Fibroblast of skin of left biceps (primary cell): ENCODE measurements at regions not wholly inside any gene's neighbourhood (a gene's known extent, or its start where the extent isn't known, plus 50 kb on each side); places are given as distances from the start of the nearest gene placed in this dataset.

Experiments used
- DNase-seq, 2 experiments: peaks; one replicate each; pipeline ENCODE4 v3.0.0-alpha.2; 2013; ENCODE audit warnings: low read depth in 2 of 2

GRCh38 chr3:102112704-102113230 lies 263.5 kb downstream of the NFKBIZ start:
- no peak for DNase-seq

GRCh38 chr3:102113421-102114041 lies 264.2 kb downstream of the NFKBIZ start:
- DNase-seq: no peak

- DNase-seq: no peak
Measured at GRCh38 chr3:102114264-102114979, 265.1 kb downstream of the NFKBIZ start.

- no peak for DNase-seq
Measured at GRCh38 chr3:102122527-102122926, 273.2 kb downstream of the NFKBIZ start.

- DNase-seq: no peak
Measured at GRCh38 chr3:102123590-102124190, 274.4 kb downstream of the NFKBIZ start.

GRCh38 chr3:102124282-102124681 lies 275.0 kb downstream of the NFKBIZ start:
- no peak for DNase-seq

GRCh38 chr3:102124704-102125103 lies 275.4 kb downstream of the NFKBIZ start:
- no peak for DNase-seq

GRCh38 chr3:102125197-102125993 lies 276.1 kb downstream of the NFKBIZ start:
- no peak for DNase-seq

GRCh38 chr3:102125994-102126368 lies 276.7 kb downstream of the NFKBIZ start:
- no peak for DNase-seq

- no peak for DNase-seq
Measured at GRCh38 chr3:102129760-102130608, 280.7 kb downstream of the NFKBIZ start.

- DNase-seq: no peak
Measured at GRCh38 chr3:102132370-102132769, 283.1 kb downstream of the NFKBIZ start.

DNA sequence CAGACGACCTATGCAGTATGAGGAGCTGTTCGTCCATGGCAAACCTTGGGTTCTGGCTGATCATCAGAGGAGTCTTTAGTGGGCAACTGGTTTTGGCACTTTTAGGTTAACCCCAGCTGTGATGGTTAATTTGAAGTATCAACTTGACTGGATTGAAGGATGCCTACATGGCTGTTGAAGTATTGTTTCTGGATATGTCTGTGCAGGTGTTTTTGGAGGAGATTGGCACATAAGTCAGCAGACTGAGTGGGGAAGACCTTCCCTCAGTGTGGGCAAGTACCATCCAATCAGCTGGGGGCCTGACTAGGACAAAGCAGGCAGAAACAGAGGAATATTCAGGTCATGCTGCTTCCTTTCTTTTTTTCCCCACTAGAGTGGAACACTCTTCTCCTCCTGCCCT lies 284.1 kb downstream of the NFKBIZ start:
- no peak for DNase-seq

GRCh38 chr3:102135316-102135715 lies 286.0 kb downstream of the NFKBIZ start:
- no peak for DNase-seq

DNA sequence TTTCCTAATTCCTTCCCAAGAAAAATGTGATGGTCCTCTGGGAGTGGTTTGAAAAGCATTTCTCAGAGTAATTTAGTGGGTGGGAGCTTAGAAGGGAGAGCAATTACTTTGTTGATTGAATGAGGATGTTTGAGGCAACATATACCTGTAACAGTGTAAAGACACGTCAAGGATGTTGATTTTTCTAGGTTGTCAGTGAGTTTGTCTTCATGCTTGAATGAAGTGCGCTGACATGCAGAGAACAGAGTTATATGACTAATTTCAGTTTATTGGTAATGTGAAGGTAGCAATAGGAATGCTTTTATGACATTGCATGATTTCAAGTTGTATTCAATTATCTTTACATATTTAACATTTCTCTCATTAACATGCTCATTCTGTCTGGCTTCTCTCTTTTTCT lies 286.9 kb downstream of the NFKBIZ start:
- no peak for DNase-seq

- DNase-seq: no peak
Measured at GRCh38 chr3:102140116-102140515, 290.8 kb downstream of the NFKBIZ start.

DNA sequence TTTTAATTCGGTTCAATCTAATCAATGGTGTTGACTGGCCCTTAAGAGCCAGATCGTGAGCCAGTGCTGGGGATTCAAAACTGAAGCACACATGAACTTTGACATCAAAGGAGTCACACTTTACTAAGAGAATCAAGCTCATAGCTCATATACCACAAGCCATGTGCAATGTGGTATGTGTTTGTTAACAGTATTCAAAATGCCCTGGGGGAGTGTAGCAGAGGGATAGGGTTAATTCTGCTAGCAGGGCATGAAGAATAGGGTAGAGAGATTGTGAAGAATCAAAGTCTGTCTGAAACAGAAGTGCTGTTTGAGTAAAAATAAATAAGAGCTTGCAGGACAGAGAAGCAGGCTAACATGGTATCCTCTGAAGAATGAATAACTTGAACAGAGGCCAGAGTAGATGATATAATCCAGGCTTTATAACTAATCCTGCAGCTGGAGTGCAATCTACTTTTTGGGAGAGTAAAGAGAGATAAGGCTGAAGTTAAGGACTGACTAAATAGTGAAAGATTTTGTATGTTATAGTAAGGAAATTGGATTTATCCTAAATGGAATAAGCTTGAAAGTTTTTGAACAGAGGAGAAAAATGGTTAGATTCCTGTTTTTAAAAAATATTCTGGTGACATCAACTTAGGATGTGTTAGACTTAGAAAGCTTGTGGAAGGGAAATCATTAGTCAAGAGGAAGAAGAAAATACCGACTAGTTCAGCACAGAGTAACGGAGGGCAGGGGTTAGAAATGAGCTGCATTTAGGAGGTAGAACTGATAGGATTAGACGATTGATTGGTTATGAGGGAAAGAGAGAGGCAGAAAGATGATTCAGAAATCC lies 292.0 kb downstream of the NFKBIZ start:
- DNase-seq: no peak

DNA sequence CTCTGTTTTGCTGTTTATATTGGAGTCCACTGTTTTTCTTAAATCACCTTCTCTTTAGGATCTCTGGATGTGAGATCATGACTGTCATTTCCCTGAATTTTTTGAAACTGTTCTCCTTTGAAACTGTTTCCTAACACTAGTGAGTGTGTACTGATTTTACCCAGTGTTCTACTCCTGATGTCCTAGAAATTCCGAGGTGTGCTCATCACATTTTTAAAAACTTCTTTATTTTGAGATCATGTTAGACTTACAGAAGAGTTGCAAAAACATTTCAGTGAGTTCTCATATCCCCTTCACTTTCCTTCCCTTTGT lies 292.6 kb downstream of the NFKBIZ start:
- no peak for DNase-seq

GRCh38 chr3:102142379-102143060 lies 292.3 kb upstream of the ZPLD1 start:
- no peak for DNase-seq

- DNase-seq: no peak
Measured at GRCh38 chr3:102143536-102143935, 291.3 kb upstream of the ZPLD1 start.

DNA sequence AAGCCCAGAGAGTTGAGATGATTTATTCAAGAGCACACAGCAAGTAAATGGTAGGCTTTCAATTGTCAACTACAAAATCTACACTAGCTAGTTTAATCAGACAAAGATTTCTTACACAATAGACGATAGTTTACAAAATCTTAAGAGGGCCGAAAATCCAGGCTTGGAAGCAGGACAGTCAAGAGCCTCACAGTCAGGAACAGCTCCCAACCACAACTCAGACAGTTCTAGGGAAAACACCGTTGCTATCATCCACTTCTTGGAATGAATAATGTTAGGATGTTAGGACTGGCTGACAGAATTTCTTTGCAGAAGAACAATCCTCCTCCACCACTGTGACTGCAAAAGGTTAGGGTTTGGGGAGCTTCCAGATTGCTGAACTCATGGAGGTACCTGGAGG lies 290.8 kb upstream of the ZPLD1 start:
- no peak for DNase-seq
